Astrocyte (in vitro differentiated cells and primary cell): ENCODE measurements at regions not wholly inside any gene's neighbourhood (a gene's known extent, or its start where the extent isn't known, plus 50 kb on each side); places are given as distances from the start of the nearest gene placed in this dataset.

ENCODE experiments used
- DNase-seq: peaks from one replicate; pipeline ENCODE4 v3.0.0-alpha.2; 2010; ENCODE audit warnings: low read depth
- FAIRE-seq: peaks from 2 replicates; lab custom pipeline; 2011; peaks lifted over from hg19 to GRCh38; lab: Jason Lieb, UNC
- H2AFZ ChIP-seq: 2 replicates; pipeline ENCODE4 v1.6.0; 2012; ENCODE audit warnings: low read depth, low read length, inconsistent platforms
- H3K27ac ChIP-seq: 2 replicates; pipeline ENCODE4 v1.5.1; 2011; ENCODE audit warnings: low read depth, low read length, inconsistent platforms
- H3K27me3 ChIP-seq: 2 replicates; pipeline ENCODE4 v1.6.0; 2011; ENCODE audit warnings: low read length, inconsistent platforms; ENCODE audit not compliant: insufficient read depth
- H3K36me3 ChIP-seq: 2 replicates; pipeline ENCODE4 v1.5.1; 2011; ENCODE audit warnings: low read length, inconsistent platforms; ENCODE audit not compliant: insufficient read depth
- H3K4me1 ChIP-seq: 2 replicates; pipeline ENCODE4 v1.5.1; 2011; ENCODE audit warnings: low read length, inconsistent platforms; ENCODE audit not compliant: insufficient read depth
- H3K4me2 ChIP-seq: 2 replicates; pipeline ENCODE4 v1.6.0; 2012; ENCODE audit warnings: low read length, inconsistent platforms
- H3K4me3 ChIP-seq: 2 replicates; pipeline ENCODE4 v1.5.1; 2011; ENCODE audit warnings: low read depth, mild to moderate bottlenecking, low read length, inconsistent platforms; ENCODE audit not compliant: insufficient read depth
- H3K79me2 ChIP-seq: 2 replicates; pipeline ENCODE4 v1.6.0; 2012; ENCODE audit warnings: mild to moderate bottlenecking, low read length, inconsistent platforms; ENCODE audit not compliant: insufficient read depth
- H3K9ac ChIP-seq: 2 replicates; pipeline ENCODE4 v1.6.0; 2012; ENCODE audit warnings: mild to moderate bottlenecking, low read length, inconsistent platforms
- H3K9me3 ChIP-seq: 2 replicates; pipeline ENCODE4 v1.5.1; 2012; ENCODE audit warnings: low read depth, mild to moderate bottlenecking, low read length, inconsistent platforms; ENCODE audit not compliant: insufficient read depth
- H4K20me1 ChIP-seq: 2 replicates; pipeline ENCODE4 v1.6.0; 2012; ENCODE audit warnings: low read length, inconsistent platforms; ENCODE audit not compliant: insufficient read depth
- H3K27ac Mint-ChIP-seq: one replicate; pipeline ENCODE4 v1.8.0; 2021; ENCODE audit warnings: mild to moderate bottlenecking, mixed read lengths; ENCODE audit not compliant: unreplicated experiment
- H3K27me3 Mint-ChIP-seq: one replicate; pipeline ENCODE4 v1.8.0; 2021; ENCODE audit warnings: low read depth, mixed read lengths; ENCODE audit not compliant: unreplicated experiment
- H3K36me3 Mint-ChIP-seq: one replicate; pipeline ENCODE4 v1.8.0; 2021; ENCODE audit warnings: low read depth, mixed read lengths; ENCODE audit not compliant: unreplicated experiment
- H3K4me1 Mint-ChIP-seq: one replicate; pipeline ENCODE4 v1.8.0; 2021; ENCODE audit warnings: low read depth, mixed read lengths; ENCODE audit not compliant: unreplicated experiment
- H3K4me3 Mint-ChIP-seq: one replicate; pipeline ENCODE4 v1.8.0; 2021; ENCODE audit warnings: mild to moderate bottlenecking, moderate library complexity, mixed read lengths; ENCODE audit not compliant: unreplicated experiment
- H3K9me3 Mint-ChIP-seq: one replicate; pipeline ENCODE4 v1.8.0; 2021; ENCODE audit warnings: mild to moderate bottlenecking, mixed read lengths; ENCODE audit not compliant: unreplicated experiment
- CTCF ChIP-seq: IDR thresholded peaks from 2 replicates; pipeline ENCODE4 v1.5.1; 2011; ENCODE audit warnings: low read depth, mild to moderate bottlenecking, inconsistent platforms, low read length, moderate library complexity; ENCODE audit not compliant: insufficient read depth
- EZH2 ChIP-seq: IDR thresholded peaks from 2 replicates; pipeline ENCODE4 v1.6.1; 2012; ENCODE audit warnings: mild to moderate bottlenecking, low read length, inconsistent platforms; ENCODE audit not compliant: insufficient read depth

GRCh38 chr2:157933160-157933920 lies 57.2 kb upstream of the ACVR1 start:
- no peak for DNase-seq
- H3K4me3 Mint-ChIP-seq = no peak overlapping the region
- TF ChIP-seq CTCF (no peak), EZH2 (no peak)

DNA sequence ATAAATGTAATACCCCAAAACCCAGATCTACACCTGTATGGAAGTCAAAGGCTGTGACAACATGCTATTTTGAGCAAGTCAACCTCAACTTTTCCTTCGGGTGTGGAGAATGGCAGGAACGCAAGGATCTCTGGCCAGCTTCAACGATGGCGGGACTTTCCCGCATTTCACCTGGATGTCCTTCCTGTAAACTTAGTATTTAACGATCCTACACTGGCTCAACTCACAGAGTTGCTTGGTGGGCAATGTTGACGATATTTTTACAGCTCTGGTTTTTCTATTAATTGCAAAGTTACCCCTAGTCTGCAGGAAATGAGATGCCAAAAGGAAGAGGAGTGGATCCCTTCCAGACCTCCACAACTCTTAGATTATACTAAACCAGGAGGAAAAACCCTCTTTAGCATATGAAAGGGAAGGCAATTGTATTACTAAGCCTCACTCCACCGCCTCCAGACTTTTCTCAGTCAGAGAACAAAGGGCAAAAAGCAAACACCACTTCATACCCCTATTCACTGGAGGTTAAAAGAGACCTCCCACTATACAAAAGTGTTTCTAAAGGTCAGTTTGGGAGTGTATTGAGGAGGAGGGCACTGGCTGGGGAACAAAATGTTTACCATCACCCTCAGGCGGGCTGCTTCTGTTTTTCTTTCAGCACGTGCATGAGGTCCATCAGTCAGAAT lies 56.5 kb upstream of the ACVR1 start:
- Histone ChIP-seq H3K36me3 (no peaks in the 10 kb centered on the region), H3K27ac (no peak overlapping the region), H3K4me2 (peak overlapping the region; percentile 27), H3K9ac (no peak overlapping the region), H3K79me2 (no peaks in the 10 kb centered on the region), H4K20me1 (no peaks in the 10 kb centered on the region), H3K4me1 (no peaks in the 10 kb centered on the region), H3K9me3 (no peaks in the 10 kb centered on the region), H2AFZ (no peak overlapping the region), H3K4me3 (no peak overlapping the region), H3K27me3 (peaks cover 9% of the 10 kb centered on the region)
- TF ChIP-seq EZH2 = no peak
- TF ChIP-seq CTCF = no peak
- Mint-ChIP-seq H3K4me1 (peaks cover 13% of the 10 kb centered on the region), H3K27me3 (peaks cover 3% of the 10 kb centered on the region), H3K36me3 (no peaks in the 10 kb centered on the region), H3K4me3 (no peak overlapping the region), H3K9me3 (peaks cover 5% of the 10 kb centered on the region), H3K27ac (no peak overlapping the region)
- FAIRE-seq (no peak), DNase-seq (peak; percentile 7)

More at GRCh38 chr2:157933160-157933920, 57.2 kb upstream of the ACVR1 start:
- no peaks in the 10 kb centered on the region for H3K36me3 Mint-ChIP-seq
- H3K27me3 ChIP-seq = peaks cover 9% of the 10 kb centered on the region
- no peaks in the 10 kb centered on the region for H3K9me3 ChIP-seq
- H3K4me1 Mint-ChIP-seq = peaks cover 13% of the 10 kb centered on the region
- H3K4me2 ChIP-seq = peak overlapping the region; percentile 27
- H3K36me3 ChIP-seq = no peaks in the 10 kb centered on the region
- no peaks in the 10 kb centered on the region for H3K4me1 ChIP-seq
- no peak overlapping the region for H3K4me3 ChIP-seq
- no peak overlapping the region for H3K27ac Mint-ChIP-seq
- no peaks in the 10 kb centered on the region for H4K20me1 ChIP-seq
- H3K79me2 ChIP-seq = no peaks in the 10 kb centered on the region
- H3K9me3 Mint-ChIP-seq = peaks cover 5% of the 10 kb centered on the region
- no peak overlapping the region for H3K27ac ChIP-seq
- peaks cover 3% of the 10 kb centered on the region for H3K27me3 Mint-ChIP-seq
- no peak overlapping the region for H2AFZ ChIP-seq
- no peak overlapping the region for H3K9ac ChIP-seq
- FAIRE-seq = no peak
